HG03520 (cell line): ENCODE measurements at regions not wholly inside any gene's neighbourhood (a gene's known extent, or its start where the extent isn't known, plus 50 kb on each side); places are given as distances from the start of the nearest gene placed in this dataset.
"Not testable (repeated sequence)": the region's sequence is repeated elsewhere in the genome, so short reads cannot be mapped to it uniquely, and the experiment has no call there.

Experiments used
- ATAC-seq: cut with Tn5 transposase; IDR thresholded peaks from one replicate; pipeline ENCODE4 v1.9.1; 2021; ENCODE audit warnings: mild to moderate bottlenecking, moderate library complexity; ENCODE audit not compliant: unreplicated experiment

GRCh38 chr14:66242001-66242400 is 244.2 kb upstream of the CCDC196 start:
- ATAC-seq: no peak

GRCh38 chr14:66244834-66245233 is 241.3 kb upstream of the CCDC196 start:
- no peak for ATAC-seq

- ATAC-seq: no peak
Measured at GRCh38 chr14:66247662-66248193, 238.4 kb upstream of the CCDC196 start.

GRCh38 chr14:66248256-66248655 is 237.9 kb upstream of the CCDC196 start:
- ATAC-seq: no peak

GRCh38 chr14:66249544-66249943 is 236.6 kb upstream of the CCDC196 start:
- no peak for ATAC-seq

- no peak for ATAC-seq
Measured at GRCh38 chr14:66254038-66254437, 232.1 kb upstream of the CCDC196 start.

- ATAC-seq: no peak
Measured at GRCh38 chr14:66268802-66269334, 217.3 kb upstream of the CCDC196 start.

- ATAC-seq: no peak
Measured at GRCh38 chr14:66272221-66272620, 213.9 kb upstream of the CCDC196 start.

- ATAC-seq: no peak
Measured at GRCh38 chr14:66273261-66273832, 212.8 kb upstream of the CCDC196 start.

- ATAC-seq: not testable (repeated sequence)
Measured at GRCh38 chr14:66278418-66278817, 207.8 kb upstream of the CCDC196 start.

GRCh38 chr14:66281036-66281776 is 205.0 kb upstream of the CCDC196 start:
- ATAC-seq: no peak

GRCh38 chr14:66284346-66284745 is 201.8 kb upstream of the CCDC196 start:
- ATAC-seq: no peak

GRCh38 chr14:66288511-66288910 is 197.7 kb upstream of the CCDC196 start:
- no peak for ATAC-seq

- no peak for ATAC-seq
Measured at GRCh38 chr14:66291756-66292155, 194.4 kb upstream of the CCDC196 start.

GRCh38 chr14:66293533-66294105 is 192.6 kb upstream of the CCDC196 start:
- no peak for ATAC-seq

- ATAC-seq: no peak
Measured at GRCh38 chr14:66295386-66295785, 190.8 kb upstream of the CCDC196 start.

- no peak for ATAC-seq
Measured at GRCh38 chr14:66300886-66301285, 185.3 kb upstream of the CCDC196 start.

GRCh38 chr14:66306101-66306500 is 180.1 kb upstream of the CCDC196 start:
- no peak for ATAC-seq

- no peak for ATAC-seq
Measured at GRCh38 chr14:66311058-66311457, 175.1 kb upstream of the CCDC196 start.

GRCh38 chr14:66311990-66312389 is 174.2 kb upstream of the CCDC196 start:
- ATAC-seq: no peak

- ATAC-seq: no peak
Measured at GRCh38 chr14:66312451-66312850, 173.7 kb upstream of the CCDC196 start.

- no peak for ATAC-seq
Measured at GRCh38 chr14:66315098-66315497, 171.1 kb upstream of the CCDC196 start.
